ENCODE measurements at regions not wholly inside any gene's neighbourhood (a gene's known extent, or its start where the extent isn't known, plus 50 kb on each side); places are given as distances from the start of the nearest gene placed in this dataset.
"Not testable (repeated sequence)": the region's sequence is repeated elsewhere in the genome, so short reads cannot be mapped to it uniquely, and the experiment has no call there.

DNA sequence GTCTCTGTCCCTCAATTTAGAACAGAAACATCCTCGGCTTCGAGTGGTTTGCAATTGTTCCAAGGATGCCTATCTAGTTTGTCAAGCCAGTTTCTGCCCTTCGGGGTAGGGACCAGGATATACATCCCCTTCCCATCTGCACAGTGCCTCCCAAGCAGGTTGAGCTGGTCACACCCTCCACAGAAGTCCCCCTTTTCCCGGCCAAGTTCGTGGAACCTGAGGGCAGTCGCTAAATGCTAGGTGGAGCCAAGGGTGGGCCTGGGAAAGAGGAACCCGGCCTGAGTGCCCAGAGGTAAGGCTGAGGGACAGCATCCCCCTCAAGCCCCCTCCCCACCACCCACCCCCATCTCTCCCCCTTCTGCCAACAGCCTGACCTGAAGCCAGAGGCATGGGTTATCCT lies 62.4 kb upstream of the NANOS1 start:
- no peak for DNase-seq

DNA sequence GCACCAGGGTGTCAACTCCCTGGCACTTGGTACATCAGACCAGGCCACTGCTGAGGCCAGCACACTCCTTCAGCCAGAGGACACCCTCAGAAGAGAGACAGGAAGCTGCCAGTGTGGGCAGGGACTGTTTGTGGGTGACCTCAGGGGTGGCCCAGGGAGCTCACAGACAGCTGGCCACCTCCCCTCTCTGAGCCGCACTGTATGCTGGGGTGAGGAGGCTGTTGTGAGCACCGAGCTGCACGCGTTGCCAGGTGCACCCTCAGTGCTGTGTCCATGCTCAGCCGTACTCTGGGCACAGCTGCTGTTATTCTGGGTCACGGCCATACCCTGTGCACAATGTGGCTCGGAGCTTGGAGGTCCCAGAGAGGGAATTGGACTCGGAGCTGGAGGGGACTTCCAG lies 61.5 kb upstream of the NANOS1 start:
- no peak for DNase-seq

DNA sequence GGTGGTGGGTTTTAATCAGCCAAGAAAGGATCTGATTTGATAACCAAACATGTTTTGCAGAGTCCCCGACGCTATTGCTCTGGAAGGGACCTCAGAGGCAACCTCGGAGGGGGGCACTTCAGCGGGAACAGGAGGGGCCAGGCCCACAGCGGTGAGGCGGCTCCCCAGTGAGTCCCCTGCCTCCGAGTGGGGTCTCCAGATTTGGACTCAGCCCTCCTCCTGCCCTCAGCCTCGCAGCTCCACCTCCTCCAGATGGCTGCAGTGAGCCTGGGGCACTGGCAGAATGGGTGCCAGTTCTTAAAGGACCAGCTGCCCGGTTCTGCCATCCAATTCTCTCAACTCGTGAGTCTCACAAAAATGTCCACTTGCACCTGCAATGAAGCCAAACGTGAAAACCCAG lies 61.0 kb upstream of the NANOS1 start:
- DNase-seq: no peak

DNA sequence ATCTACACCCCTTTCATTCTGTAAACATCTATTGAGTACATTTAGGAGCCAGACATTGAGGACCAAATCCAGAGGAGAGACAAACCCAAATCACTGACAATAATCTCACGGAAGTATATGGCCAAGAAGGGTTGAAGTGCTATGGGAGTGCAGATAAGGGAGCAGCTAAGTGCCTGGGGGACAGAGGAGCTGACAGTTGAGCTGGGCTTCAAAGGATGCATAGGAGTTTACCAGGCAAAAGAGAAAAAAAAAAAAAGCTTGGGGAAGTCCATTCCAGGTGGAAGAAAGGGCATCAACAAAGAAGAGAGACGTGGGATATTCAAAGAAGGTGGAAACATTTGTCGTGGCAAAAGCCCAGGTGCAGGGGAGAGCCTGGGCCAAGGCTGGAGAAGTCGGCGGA lies 60.5 kb upstream of the NANOS1 start:
- DNase-seq: no peak

DNA sequence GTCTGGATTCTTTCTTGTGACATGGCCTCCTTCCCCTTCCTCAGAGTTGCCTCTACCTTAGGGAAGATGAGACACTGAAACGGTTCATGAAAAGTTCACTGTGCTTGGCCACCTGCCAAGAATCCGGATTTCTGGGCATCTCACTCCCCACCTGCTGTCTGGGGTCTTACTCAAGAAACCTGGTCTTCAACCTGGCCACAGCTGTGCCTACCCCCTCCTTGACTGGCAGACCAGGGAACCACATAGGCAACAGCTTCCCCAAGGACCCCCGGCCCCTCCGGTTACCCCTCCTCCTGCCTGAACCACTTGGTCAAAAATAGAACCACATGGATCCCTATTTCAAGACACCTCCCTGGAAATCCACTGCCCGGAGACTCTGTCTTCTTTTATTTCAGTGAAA lies 58.7 kb upstream of the NANOS1 start:
- no peak for DNase-seq

DNA sequence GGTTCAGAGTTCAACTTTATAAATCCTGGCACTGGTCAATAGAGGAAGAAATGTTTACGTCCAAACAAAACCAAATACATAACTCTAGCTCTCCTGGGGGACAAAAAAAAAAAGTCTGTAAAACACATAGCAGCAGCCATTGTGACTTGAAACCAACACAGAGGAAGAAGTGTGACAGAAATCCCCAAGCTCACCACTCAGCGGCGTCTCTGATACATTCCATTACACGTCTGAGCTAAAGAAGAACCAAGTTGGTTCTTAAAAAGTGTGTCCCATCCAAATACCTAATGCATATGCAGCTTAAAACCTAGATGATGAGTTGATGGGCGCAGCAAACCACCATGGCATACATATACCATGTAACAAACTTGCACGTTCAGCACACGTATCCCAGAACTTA lies 58.3 kb upstream of the NANOS1 start:
- DNase-seq: no peak

DNA sequence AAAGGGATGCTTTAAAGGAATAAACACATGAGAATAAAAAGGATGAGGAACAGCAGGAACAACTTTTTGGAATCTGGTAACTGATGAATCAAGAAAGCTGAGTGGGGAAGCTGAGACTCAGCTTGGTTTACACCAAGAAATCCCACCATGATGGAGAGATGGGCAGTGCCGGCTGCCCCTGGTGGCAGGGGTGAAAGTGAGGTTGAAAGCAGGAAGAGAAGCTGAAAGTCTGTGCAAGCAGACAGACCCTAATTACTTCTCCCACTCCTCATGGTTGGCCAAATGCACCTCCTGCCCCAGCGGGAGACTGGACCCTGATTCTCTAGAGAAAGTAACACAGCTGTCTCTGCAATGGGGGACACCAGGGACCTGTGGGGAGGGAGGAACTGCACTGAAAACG lies 57.6 kb upstream of the NANOS1 start:
- no peak for DNase-seq

DNA sequence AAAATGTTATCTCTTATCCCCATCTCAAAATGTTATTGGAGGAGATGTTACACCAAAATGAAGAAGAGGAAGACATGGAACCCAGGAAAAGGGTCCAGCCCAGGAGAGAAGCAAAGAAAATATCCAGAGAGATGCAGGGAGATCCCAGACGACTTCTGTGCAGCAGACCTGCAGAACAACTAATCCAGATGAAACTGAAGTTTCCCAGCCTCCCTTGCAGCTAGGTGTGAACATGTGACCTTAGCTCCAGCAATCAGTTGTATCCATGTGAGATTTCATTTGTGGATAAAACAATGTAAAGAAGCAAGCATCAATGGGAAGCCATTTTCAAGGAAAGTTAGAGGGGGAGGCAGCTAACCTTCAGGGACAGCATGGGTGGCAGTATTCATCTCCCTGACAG lies 55.8 kb upstream of the NANOS1 start:
- DNase-seq: no peak

DNA sequence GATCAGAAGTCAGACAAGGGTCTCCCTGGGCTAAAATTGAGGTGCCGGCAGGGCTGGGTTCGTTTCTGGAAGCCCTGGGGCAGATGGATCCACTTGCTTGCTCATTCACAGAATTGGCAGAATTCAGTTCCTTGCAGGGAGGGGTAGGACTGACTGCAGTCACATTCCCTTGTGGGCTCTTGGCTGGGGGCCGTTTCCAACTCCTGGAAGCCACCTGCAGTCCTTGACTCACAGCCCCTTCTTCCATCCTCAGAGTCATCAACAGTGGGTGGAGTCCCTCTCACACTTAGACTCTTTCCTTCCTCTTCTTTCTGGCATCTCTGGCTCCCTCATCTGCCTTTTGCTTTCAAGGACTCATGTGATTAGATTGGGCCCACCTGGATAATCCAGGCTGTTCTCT lies 54.6 kb upstream of the NANOS1 start:
- no peak for DNase-seq

DNA sequence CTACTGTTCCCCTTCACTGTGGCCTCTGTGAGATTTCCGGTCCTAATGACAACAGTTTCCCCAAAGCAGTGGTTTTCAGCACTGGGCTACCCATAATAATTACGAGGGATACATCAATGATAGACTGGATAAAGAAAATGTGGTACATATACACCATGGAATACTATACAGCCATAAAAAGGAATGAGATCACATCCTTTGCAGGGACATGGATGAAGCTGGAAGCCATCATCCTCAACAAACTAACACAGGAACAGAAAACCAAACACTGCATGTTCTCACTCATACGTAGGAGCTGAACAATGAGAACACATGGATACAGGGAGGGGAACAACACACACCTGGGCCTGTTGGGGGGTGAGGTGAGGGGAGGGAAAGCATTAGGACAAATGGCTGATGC lies 53.3 kb upstream of the NANOS1 start:
- DNase-seq: not testable (repeated sequence)

DNA sequence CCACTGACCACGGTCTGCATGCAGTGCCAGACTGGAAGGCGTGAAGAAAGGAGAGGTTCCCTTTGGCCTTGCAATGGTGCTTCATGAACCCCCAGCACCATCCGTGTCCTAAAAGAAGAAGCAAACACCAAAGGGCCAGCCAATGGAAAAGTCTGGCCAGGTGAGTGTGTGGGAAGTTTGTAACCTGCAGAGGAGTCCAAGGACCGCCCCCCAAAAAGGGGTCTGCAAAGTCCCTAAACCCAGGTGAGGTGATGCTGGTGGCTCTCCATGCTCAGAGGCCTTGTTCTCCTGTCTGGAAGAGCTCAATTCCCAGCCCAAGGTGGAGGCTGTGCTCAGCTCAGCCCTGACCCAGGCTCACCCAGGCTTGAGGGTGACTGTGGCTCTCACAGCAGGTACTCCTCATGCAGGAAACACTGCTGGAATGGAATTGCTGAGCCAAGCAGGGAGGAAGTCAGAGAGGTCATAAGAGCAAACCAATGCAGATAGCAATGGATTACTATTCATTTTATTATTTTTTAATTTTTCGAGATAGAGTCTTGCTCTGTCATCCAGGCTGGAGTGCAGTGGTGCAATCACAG lies 52.4 kb upstream of the NANOS1 start:
- DNase-seq: no peak

DNA sequence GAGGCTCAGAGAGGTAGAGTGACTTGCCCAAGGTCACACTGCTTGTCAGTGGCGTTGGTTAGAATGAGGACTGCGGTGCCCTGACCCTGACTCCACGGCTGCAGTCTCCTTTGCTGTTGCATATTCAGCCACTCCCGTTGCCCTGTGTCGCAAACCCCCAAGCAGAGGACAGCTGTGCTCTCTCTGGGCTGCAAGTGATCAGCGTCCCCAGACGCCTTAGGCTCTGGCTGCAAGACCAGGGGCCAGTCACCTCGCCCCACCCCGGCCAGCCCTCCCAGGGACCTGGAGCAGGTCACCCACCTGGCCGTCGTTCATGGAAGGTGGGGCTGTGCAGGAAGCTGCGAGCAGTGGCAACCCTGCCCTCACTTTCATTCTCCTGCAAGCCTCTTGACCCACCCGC lies 51.7 kb upstream of the NANOS1 start:
- no peak for DNase-seq

DNA sequence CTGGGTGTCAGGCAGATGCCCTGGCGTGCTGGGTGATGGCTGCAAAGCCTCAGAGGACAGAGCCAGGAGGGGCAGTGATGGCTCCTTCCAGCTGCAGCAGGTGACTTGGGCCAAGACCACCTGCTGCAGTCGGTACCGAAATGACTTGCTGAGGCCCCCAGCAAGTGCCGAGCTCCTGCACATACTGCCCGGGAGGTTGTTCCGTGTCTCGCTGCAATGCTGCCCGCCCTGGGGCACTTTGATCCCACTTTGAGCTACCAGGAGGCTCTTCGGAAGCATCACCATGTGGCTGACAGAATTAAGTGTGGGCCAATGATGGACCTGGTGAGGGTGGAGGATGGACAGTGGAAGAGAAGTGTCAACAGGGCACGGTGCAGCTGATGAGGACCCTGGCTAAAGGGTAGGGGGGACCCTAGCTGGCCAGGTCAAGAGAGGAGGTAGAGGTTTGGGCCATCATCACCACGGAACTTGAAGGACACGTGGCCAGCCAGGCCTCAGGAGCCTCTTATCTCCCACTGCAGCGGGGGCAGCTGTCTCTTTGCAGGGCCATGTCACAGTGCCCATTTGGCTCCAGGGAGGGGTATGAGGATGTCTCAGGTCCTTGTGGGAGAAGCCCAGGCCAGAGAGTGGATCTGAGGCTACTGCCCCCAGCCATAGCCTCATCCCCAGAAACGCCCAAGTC lies 51.1 kb upstream of the NANOS1 start:
- DNase-seq: no peak

DNA sequence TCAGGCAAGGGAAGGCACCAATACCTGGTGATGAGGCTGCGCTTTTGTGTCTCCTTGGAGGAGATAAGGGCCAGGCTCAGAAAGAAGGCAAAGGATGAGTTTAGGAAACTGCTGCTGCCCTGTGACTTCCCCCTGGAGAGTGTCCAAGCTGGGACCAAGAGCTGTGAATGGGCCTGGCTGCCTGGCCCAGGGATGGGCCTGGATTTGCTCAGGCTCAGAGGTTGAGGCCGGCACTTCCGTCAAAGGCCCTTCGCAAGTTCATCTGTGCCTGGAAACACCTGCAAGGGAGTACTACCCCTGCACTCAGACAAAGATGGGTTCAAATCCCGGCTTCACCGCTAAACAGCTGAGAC lies 50.5 kb upstream of the NANOS1 start:
- no peak for DNase-seq

DNA sequence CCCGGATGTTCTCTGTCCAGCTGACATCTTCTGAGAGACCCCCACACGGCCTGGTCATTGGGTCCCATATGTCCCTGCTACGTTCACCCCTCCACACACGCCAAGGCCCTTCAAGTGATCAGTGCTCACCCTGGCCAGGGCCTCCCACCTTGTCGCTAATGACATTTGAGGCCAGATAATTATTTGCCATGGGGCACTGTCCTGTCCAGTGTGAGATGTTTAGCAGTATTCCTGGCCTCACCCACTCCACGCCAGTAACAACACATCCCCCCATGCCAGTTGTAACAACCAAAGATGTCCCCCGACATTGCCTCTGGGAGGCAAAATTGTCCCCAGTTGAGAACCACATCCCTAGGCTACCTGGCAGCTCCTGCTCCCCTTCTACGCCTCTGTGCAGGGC lies 49.9 kb upstream of the NANOS1 start:
- DNase-seq: no peak

All from fibroblast of skin of back (primary cell).